ENCODE measurements at regions not wholly inside any gene's neighbourhood (a gene's known extent, or its start where the extent isn't known, plus 50 kb on each side); places are given as distances from the start of the nearest gene placed in this dataset.

GRCh38 chr12:96094201-96094600 is 58.8 kb upstream of the LTA4H start:
- TF ChIP-seq EZH2 (IDR thresholded peaks at IDR 0.05; ENCODE audit: low read depth, low read length, severe bottlenecking) (no peak), TCF12 (IDR thresholded peaks at IDR 0.05; ENCODE audit: low read depth, low read length) (no peak), EP300 (IDR thresholded peaks at IDR 0.05; ENCODE audit: borderline replicate concordance in 1 of 2, low read depth in 2 of 2, low read length in 2 of 2) (no peak), EGR1 (IDR thresholded peaks at IDR 0.05; ENCODE audit: borderline replicate concordance, low read depth, low read length) (no peak), POLR2AphosphoS5 (IDR thresholded peaks at IDR 0.05; ENCODE audit: low read depth, low read length) (no peak)
- TF ChIP-seq, protein P1, sequence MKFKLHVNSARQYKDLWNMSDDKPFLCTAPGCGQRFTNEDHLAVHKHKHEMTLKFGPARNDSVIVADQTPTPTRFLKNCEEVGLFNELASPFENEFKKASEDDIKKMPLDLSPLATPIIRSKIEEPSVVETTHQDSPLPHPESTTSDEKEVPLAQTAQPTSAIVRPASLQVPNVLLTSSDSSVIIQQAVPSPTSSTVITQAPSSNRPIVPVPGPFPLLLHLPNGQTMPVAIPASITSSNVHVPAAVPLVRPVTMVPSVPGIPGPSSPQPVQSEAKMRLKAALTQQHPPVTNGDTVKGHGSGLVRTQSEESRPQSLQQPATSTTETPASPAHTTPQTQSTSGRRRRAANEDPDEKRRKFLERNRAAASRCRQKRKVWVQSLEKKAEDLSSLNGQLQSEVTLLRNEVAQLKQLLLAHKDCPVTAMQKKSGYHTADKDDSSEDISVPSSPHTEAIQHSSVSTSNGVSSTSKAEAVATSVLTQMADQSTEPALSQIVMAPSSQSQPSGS (IDR thresholded peaks at IDR 0.05; ENCODE audit: low read length), result no peak
